Right ventricle myocardium superior (tissue), 1 donor: ENCODE measurements at regions not wholly inside any gene's neighbourhood (a gene's known extent, or its start where the extent isn't known, plus 50 kb on each side); places are given as distances from the start of the nearest gene placed in this dataset.

ENCODE experiments used
- ATAC-seq: fragments of 200-7000 bp; cut with Tn5 transposase; one replicate; pipeline ENCODE4 v1.9.1; 2020; ENCODE audit warnings: mild to moderate bottlenecking; ENCODE audit not compliant: poor library complexity
- DNase-seq: peaks from one replicate; pipeline ENCODE4 v3.0.0-alpha.2; 2020
- intact Hi-C: fragments of 100-400 bp; cut with DNase I; formaldehyde crosslinking; loops from one replicate; pipeline ENCODE4 v1.11.2; 2022
- donor health status: DM: no; HTN: yes; CAD: no; lungs with severe emphysema.

DNA sequence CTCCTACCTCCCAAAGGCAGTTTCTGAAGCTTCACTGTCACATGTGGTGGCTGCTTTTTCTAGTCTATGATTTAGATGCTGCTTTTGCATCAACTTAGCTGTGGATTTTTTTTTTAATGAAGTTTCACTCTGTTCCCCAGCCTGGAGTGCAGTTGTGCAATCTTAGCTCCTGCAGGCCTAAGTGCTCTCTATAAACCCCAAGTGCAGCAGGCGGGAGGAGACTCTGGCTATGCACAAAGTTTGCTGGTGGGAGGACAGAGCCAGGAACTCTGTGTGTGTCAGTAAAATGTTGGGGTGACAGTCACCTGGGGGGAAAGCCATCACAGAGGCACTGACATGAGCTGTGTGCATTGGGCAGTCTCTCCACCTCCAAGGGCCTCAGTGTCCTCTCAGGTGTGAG is 138.8 kb upstream of the FAM20C start:
- DNase-seq (no peak), ATAC-seq (no peak)
- intact Hi-C loops, result no loop called here

DNA sequence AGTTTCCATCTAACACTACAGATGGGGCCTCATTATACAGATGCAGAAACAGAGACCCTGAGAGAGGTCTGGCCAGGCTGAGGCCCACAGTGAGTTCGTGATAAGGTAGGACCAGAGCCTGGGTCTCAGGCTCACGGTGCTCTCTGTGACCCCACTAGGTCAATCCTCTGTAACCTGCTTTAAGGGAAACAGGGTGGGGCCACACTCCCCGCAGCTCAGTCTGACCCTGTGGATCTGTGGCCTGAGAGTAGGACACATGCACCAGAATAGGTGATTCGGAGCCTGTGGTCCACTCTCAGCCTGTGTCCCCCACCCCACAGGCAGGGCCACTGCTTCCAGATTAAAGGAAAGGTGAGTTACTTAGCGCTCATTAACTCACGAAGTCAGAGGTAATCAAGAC is 137.8 kb upstream of the FAM20C start:
- DNase-seq (no peak), ATAC-seq (no peak)
- intact Hi-C loops, result no loop called here

DNA sequence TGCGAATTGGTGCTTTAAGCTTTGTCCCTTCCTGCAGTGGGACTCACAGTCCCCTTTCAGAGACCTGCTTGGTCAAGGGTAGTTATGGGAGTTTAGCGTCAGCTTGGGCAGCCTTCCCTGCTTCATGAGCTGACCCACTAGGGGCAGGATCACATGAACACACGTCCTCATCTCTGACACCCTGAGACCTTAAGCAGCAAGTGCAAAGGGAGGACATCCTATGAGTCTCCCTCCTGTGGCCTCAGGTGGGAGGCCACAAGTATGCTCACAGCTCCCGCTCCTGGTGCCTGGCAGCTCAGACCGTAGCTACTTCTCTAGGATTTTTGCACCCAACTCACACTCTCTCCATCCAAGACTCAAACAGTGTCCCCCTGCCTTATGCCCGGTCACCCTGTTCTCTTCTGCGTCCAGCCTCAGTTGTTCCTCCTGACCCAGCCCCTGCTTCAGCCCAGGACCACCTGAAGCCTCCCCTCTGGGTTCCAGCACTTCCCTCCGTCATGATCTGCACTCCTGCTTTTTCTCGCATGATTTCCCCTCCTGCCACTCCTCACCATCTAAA is 136.6 kb upstream of the FAM20C start:
- no peak for ATAC-seq
- no peak for DNase-seq
- intact Hi-C loops, result no loop called here

DNA sequence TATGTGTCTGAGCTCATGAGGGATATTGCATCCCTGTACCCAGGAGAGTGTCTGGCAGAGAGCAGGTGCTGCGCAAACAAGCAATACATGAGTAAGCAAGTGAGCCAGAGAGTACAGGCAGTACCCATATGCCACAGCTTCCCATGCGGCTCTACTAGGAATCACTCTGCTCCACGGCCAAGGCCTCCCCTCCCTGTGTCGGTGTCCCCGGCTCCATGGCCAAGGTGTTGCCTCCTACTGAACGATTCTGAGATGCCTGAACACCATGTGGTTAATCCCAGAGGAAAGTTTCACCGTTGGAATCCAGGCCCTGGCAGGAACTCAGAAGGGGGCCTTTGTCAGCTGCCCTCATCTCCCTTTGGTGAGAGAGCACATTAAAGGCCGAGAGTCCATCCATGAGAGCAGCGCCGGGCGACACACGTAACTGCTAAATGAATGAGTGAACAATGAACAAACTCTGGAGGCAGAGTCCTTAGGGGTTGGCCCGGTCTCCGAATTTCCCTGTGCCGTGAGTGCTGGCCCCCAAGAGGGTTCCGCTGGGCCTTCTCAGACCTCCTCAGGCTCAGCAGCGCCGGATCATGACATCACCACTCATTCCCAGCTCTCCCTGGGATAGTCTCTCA is 136.0 kb upstream of the FAM20C start:
- ATAC-seq (peak; percentile 54), DNase-seq (peak; percentile 59)
- intact Hi-C loops, result no loop called here

DNA sequence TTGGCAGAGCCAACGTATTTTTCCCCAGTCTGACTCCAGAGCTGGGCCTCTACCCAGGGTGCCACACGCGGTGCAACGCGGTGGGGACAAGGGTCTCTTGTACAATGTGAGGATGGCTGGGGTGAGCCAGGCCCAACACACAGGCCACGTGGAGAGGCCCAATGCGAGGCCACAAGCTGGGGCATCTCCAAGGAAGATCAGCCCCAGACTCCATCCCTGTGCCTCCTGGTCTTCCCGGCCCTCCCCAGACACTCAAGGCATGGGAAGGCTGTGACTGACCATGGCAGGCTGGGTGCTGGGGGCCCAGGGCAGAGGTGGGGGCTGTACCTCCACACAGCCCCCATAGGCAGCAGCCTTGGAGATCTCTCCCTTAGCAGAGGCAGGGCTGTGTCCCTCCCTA is 135.3 kb upstream of the FAM20C start:
- ATAC-seq (peak; percentile 37), DNase-seq (peak; percentile 31)
- intact Hi-C loops, result no loop called here

DNA sequence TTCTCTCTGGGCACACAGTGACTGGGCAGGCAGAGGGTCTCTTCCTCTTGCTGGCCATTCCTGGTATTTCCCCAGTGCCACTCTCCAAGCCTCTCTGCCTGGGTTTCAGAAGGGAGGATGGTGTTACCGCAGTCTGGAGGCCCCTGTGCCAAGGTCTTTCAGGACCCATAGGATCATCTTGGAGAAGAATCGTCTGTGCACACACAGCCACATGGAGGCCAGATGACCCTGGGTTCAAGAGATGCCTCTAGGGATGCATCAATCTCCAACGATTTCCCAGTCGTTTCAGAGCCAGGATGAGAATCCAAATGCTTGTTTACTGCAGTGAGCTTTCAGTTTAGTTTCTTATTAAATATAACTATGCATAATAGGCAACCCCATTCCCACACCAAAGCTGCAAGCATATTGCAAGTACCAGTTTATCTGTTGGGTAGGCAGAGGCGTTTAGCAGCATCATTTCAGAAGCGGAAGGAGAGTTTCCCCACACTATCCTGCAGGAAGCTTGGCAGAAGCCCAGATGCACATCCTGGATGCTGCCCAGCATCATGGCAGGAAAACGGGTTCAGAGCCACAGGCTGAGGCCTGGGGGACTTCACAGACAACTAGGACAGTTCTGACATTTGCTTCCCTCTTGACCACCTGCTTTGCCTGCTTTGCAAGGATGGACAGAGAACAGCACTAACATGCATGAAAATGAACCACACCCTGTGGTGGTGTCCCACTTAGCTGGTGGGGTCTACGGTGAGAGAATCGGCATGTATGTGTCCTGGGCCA is 134.7 kb upstream of the FAM20C start:
- DNase-seq, result peak; percentile 39
- peak; percentile 18 for ATAC-seq
- intact Hi-C loops, result no loop called here

DNA sequence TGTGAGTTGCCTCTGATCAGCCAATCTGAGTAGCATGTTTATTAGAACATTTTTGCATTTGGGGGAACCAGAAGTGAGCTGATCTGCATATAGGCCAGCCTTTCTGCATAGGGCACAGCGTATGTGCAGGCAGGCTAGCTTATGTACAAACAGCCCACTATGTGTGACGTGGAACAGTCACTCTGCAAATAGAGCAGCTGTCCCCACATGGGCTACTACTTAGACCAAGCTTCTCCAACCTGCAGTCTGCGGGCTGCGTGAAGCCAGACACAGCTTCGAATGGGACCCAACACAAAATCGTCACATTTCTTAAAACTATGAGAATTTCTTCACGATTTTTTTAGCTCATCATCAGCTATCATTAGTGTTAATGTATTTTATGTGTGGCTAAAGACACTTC is 134.1 kb upstream of the FAM20C start:
- DNase-seq (no peak), ATAC-seq (no peak)
- intact Hi-C loops, result no loop called here

DNA sequence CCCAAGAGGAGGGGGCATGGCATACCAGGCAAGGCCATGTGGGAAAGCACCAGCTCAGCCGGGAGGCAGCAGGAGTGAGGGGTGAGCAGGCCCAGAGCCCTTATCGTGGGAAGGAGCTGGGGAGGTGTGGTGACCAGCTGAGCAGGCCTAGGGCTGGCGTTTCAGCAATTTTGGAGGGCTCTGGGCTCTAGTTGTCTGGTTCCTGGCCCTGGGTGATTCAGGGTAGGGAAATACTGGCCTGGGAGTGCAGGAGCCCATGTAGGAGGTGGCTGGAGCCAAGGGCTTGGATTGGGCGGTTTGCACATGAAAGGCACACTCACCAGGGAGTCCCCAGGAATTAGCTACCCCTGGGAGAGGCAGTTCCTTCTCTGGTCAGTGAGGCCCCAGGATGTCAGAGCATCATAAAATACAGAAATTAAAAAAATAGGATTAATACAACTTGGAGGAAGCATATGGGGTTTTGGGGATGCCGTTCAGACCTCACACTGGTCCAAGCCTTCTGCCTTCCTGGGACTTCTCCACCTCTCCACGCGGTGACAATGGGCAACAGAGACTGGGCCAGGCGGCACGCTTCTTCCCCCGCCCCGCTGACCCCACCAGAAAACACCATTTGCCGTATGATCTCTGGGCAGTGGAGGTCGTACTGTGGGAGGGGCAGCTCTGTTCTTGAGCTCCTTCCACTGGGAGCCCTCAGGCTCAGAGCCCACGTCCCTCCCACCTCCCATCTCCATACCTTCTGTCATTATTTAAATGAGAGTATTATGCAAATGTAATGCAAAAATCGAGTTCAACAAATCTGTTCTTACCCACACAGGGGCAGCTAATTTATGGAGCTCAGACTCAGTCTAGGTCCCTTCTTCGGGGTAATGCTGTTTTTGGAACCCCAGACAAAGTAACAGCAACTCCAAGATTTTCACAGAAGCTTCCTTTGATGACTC is 133.0 kb upstream of the FAM20C start:
- ATAC-seq, result no peak
- peak; percentile 14 for DNase-seq
- intact Hi-C loops, result no loop called here

DNA sequence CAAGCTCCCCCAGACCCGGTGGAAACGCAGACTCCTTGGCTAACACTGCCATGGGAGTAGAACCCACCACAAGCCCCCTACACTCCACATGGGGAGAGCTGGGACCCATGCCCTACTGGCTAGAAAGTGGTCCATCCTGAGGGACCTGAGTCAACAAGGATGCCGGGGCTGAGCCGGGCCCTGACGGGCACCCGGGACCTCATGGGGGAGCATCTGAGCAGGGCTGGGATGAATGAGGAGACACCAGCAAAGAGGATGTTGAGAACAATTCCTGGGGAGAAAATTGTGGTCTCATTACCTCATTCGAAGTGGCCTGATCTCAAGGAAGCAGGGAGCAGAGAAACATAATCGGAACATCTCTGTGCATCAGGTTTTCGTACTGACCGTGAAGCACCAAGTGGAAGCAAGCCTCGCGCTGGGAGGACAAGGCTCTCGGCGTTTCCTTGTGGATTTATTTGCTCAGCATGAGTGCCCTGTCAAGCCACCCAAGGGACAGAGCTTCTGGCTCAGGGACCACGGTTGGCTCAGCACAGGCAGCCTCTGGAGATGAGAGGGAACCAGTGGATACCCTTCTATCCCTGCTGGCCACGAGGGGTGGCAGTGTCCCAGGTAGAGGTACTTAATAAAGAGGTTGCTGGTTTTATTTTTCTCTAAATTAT is 132.2 kb upstream of the FAM20C start:
- ATAC-seq (no peak), DNase-seq (peak; percentile 16)
- intact Hi-C loops, result no loop called here

DNA sequence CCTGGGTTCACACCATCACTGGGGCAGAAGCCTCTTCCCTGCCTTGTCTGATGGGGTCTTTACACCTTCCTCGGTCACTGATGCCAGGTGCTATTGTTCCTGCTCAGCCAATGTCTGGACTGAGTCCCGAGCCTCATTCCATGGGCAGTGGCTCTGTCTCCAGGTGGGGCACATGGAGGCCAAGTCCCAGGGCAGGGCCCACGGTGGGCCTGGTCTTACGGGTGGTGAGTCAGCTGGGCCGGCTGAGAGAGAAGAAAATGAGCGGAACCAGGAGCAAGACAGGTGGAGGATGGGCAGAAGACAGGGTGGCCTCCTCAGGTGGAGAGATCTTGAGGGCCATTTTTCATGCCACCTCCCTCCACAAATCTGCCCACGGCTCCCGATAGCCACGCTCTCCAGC is 131.7 kb upstream of the FAM20C start:
- no peak for DNase-seq
- intact Hi-C loops, result no loop called here
- ATAC-seq, result no peak

DNA sequence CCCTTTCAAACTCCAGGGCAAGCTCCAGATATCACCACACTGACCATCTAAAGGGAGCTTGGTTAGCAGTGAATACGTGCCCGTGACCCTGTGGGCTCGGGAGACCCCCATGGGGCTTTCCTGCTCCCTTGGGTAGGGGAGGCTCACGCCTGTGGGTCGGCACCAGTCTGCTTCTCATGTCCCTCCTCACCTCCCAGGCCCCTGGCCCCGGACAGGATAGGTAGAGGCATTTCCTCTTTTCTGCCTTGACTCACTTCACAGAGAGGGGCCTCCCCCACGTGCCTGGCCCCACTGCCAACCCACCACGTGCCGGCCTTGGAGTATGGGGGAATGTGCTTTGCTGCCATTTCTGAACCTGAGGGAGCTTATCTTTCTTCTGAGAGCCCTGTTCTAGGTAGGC is 131.3 kb upstream of the FAM20C start:
- DNase-seq (peak; percentile 36), ATAC-seq (no peak)
- intact Hi-C loops, result no loop called here

DNA sequence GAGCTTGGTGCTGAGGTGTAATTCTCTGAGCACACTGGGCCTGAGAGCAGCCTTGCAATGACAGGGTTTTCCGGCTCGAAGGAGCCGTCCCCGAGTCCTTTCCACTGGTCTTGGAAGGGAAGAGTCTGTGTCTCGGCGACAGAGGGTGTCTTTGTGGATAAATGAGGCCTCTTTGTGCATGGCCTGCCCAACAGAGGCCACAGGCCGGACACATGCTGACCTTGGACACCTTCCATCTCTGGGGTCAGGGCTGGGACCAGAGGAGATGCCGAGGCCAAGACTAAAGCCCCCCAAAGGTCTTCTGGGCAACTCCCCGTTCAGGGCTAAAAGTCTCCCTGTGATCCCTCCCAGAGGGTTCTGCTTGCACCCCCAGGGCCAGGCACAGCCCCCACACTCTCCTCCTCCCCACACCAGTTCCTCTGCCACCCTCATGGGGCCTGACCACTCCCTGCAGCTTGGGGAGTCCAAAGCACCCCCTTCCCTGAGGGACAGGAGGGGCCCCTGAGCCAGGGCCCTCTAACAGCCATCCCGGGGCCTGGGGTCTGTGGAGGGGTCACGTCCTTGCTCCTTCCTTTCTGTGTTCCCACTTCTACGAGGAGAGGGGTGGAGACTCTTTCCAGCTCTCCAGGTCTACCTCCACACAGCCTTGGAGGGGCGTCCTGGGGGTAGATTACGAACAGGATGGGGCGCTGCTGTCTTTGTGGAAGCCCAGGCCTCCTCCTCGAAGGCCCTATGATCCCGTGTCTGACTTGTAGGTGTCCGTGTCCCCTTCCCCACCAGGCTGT is 130.6 kb upstream of the FAM20C start:
- peak; percentile 23 for DNase-seq
- intact Hi-C loops, result no loop called here
- no peak for ATAC-seq

DNA sequence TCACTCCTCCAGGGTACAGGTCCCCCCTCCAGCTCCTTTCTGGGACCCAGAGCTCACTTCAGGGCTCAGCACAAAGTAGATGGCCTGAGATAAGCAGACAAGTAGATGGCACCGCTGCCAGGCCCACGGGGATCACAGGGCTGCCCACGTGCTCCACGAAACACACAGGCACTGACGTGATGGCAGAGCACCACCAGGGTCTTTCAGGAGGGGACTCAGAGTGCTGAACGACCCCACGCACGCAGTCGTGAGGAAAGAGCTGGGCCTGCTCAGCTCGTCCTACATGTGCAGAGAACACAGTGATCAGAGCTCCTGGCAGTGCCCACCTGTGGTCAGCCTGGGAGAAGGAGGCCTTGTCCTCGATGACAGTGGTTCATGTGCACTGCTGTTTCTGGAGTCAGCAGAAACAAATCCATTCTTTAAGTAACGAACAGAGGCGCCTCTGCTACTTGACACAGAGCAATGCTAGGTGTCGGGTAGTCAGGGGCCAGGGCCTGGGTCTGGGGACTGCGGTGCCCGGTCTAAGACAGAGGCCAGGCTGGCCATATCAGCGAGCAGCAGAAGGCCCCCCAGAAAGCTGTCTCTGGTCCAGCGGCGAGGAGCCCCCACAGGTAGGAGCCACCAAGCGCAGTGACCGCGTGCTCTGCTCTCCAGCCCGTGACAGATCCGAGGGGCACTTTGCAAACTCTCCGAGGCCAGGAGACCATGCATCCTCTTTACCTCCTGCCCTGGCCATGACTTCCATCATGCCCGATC is 129.8 kb upstream of the FAM20C start:
- peak; percentile 33 for DNase-seq
- intact Hi-C loops, result no loop called here
- no peak for ATAC-seq

DNA sequence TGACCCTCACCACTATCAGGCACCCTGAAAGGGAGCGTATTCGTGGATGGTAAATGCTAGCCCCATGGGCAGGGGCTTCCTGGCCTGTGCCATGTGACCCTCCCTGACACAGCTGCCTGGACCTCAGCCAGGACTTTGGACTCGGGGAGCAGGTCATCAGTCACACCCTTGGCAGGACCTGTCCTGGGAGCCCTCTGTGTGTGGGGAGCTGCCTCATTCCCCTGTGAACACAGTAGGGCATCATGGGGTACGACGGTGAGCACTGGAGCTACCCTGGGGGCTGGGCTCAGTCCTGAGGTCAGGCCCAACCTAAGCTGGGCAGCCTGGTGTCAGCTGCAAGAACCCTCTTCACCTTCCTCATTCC is 129.3 kb upstream of the FAM20C start:
- intact Hi-C loops, result no loop called here
- peak; percentile 30 for DNase-seq
- ATAC-seq, result no peak

DNA sequence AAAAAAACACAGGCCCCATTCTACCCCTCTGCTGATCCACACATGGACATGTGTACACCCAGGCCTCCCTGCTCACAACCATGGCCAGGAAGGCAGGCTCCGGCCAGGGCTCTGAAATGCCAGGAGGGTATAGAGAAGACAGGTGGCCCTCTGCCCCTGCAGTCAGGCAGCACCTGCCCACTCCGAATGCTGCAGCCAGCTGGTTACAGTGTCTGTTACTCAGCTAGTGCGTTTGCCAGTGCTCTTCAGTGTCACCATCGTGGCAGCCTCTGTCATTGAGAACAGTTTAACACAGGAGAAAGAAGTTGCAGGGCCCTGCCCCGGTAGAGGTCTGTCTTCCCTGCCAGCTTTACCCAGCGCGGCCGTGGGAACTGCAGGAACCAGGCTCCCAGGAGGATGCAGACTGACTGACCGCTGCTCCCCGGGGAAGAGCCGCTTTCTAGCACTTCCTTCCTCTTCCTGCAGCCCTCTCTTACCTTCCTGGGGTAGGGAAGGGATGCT is 128.8 kb upstream of the FAM20C start:
- no peak for ATAC-seq
- intact Hi-C loops, result no loop called here
- DNase-seq, result peak; percentile 65

DNA sequence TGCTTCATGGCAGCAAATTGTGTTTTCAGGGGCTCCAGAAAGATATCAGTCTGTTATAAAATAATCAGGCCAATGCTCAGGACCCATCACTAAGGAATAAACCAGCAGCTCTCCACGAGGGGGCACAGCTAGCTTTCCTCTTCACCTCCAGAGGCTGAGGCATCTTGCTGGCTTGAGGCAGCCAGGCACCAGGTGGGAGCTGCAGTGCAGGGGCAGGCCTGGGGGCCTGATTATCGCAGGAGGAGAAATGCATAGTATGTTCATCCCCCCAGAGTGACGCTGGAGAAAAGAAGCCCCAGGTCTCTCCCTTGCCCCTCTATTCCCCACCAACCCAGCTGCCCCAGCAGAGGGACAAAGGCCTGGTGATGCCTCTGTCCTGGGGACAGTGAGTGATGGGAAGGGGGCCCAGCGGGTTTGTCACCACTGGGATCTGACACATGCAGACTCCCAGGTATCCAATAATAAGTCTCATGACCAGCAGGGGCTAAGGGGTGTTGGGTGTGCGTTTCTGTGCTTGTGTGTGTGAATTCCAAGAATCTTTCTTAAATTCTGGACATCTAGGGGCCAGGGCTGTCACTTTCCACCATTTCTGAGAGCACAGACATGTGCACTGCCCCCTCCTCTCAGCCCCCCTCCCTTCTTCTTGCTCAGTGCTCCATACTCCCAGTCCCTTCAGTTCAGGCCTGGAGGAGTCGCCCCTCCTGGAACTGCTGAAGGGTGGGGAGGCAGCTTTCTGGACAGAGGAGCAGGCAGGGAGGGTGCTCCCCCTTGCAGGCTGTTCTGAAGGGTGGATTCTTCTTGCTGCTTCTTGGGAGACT is 128.1 kb upstream of the FAM20C start:
- intact Hi-C loops, result no loop called here
- DNase-seq (peak; percentile 72), ATAC-seq (peak; percentile 90)
